ENCODE measurements at regions not wholly inside any gene's neighbourhood (a gene's known extent, or its start where the extent isn't known, plus 50 kb on each side); places are given as distances from the start of the nearest gene placed in this dataset.
"Not testable (repeated sequence)": the region's sequence is repeated elsewhere in the genome, so short reads cannot be mapped to it uniquely, and the experiment has no call there.

- DNase-seq (ENCODE audit: extremely low read depth in 1 of 11, low read depth in 9 of 11, low spot score in 4 of 11) = no peak
Measured at GRCh38 chr12:46089414-46090162, 99.2 kb upstream of the SCAF11 start.

- no peak for DNase-seq (ENCODE audit: extremely low read depth in 1 of 11, low read depth in 9 of 11, low spot score in 4 of 11)
Measured at GRCh38 chr12:46087916-46088439, 97.6 kb upstream of the SCAF11 start.

- DNase-seq (ENCODE audit: extremely low read depth in 1 of 11, low read depth in 9 of 11, low spot score in 4 of 11) = no peak
Measured at GRCh38 chr12:46084666-46085631, 94.6 kb upstream of the SCAF11 start.

- no peak for DNase-seq (ENCODE audit: extremely low read depth in 1 of 11, low read depth in 9 of 11, low spot score in 4 of 11)
Measured at GRCh38 chr12:46082490-46083200, 92.3 kb upstream of the SCAF11 start.

GRCh38 chr12:46073321-46073720 lies 82.9 kb upstream of the SCAF11 start:
- DNase-seq (ENCODE audit: extremely low read depth in 1 of 11, low read depth in 9 of 11, low spot score in 4 of 11) = no peak

- peak in 10 of 11 donors; percentile 16 to 63 (median 32) for DNase-seq (ENCODE audit: extremely low read depth in 1 of 11, low read depth in 9 of 11, low spot score in 4 of 11)
Measured at GRCh38 chr12:46071769-46072624, 81.6 kb upstream of the SCAF11 start.

GRCh38 chr12:46071335-46071734 lies 81.0 kb upstream of the SCAF11 start:
- no peak for DNase-seq (ENCODE audit: extremely low read depth in 1 of 11, low read depth in 9 of 11, low spot score in 4 of 11)

- DNase-seq (ENCODE audit: extremely low read depth in 1 of 11, low read depth in 9 of 11, low spot score in 4 of 11) = no peak
Measured at GRCh38 chr12:46067094-46067493, 76.7 kb upstream of the SCAF11 start.

GRCh38 chr12:46065412-46066166 lies 75.2 kb upstream of the SCAF11 start:
- DNase-seq (ENCODE audit: extremely low read depth in 1 of 11, low read depth in 9 of 11, low spot score in 4 of 11) = no peak

GRCh38 chr12:46064548-46064947 lies 74.2 kb upstream of the SCAF11 start:
- DNase-seq (ENCODE audit: extremely low read depth in 1 of 11, low read depth in 9 of 11, low spot score in 4 of 11) = no peak

GRCh38 chr12:46058697-46059096 lies 68.3 kb upstream of the SCAF11 start:
- not testable (repeated sequence) for DNase-seq (ENCODE audit: extremely low read depth in 1 of 11, low read depth in 9 of 11, low spot score in 4 of 11)

- no peak for DNase-seq (ENCODE audit: extremely low read depth in 1 of 11, low read depth in 9 of 11, low spot score in 4 of 11)
Measured at GRCh38 chr12:46050805-46051204, 60.4 kb upstream of the SCAF11 start.

GRCh38 chr12:46049665-46050064 lies 59.3 kb upstream of the SCAF11 start:
- DNase-seq (ENCODE audit: extremely low read depth in 1 of 11, low read depth in 9 of 11, low spot score in 4 of 11) = no peak

- no peak for DNase-seq (ENCODE audit: extremely low read depth in 1 of 11, low read depth in 9 of 11, low spot score in 4 of 11)
Measured at GRCh38 chr12:46046436-46046835, 56.1 kb upstream of the SCAF11 start.

GRCh38 chr12:46043972-46044520 lies 53.7 kb upstream of the SCAF11 start:
- no peak for DNase-seq (ENCODE audit: extremely low read depth in 1 of 11, low read depth in 9 of 11, low spot score in 4 of 11)
